H9 (cell line): ENCODE measurements at regions not wholly inside any gene's neighbourhood (a gene's known extent, or its start where the extent isn't known, plus 50 kb on each side); places are given as distances from the start of the nearest gene placed in this dataset.

Experiments used
- DNase-seq: peaks from one replicate; pipeline ENCODE4 v3.0.0-alpha.2; 2017
- H2AFZ ChIP-seq: one replicate; pipeline ENCODE4 v1.6.1; 2013; ENCODE audit warnings: mild to moderate bottlenecking, low read length, control low read depth, moderate library complexity
- H2AK5ac ChIP-seq: 2 replicates; pipeline ENCODE4 v1.6.1; 2013; ENCODE audit warnings: low read length, control low read depth, mixed read lengths; ENCODE audit not compliant: insufficient read length
- H2BK120ac ChIP-seq: one replicate; pipeline ENCODE4 v1.6.1; 2013; ENCODE audit warnings: low read depth, mild to moderate bottlenecking, low read length, control low read depth, inconsistent platforms; ENCODE audit not compliant: poor library complexity, severe bottlenecking
- H2BK12ac ChIP-seq: 2 replicates; pipeline ENCODE4 v1.6.1; 2013; ENCODE audit warnings: low read length, control low read depth, mixed read lengths, low read depth; ENCODE audit not compliant: insufficient read length
- H2BK15ac ChIP-seq: 2 replicates; pipeline ENCODE4 v1.6.1; 2013; ENCODE audit warnings: low read depth, low read length, control low read depth
- H2BK20ac ChIP-seq: one replicate; pipeline ENCODE4 v1.6.1; 2013; ENCODE audit warnings: low read depth, mild to moderate bottlenecking, low read length, control low read depth, inconsistent platforms; ENCODE audit not compliant: poor library complexity, severe bottlenecking
- H2BK5ac ChIP-seq: 2 replicates; pipeline ENCODE4 v1.6.1; 2013; ENCODE audit warnings: low read length, control low read depth, mixed read lengths; ENCODE audit not compliant: insufficient read length
- H3K14ac ChIP-seq: 2 replicates; pipeline ENCODE4 v1.6.1; 2013; ENCODE audit warnings: low read length, control low read depth; ENCODE audit not compliant: insufficient read depth
- H3K18ac ChIP-seq: 2 replicates; pipeline ENCODE4 v1.6.1; 2013; ENCODE audit warnings: low read depth, mild to moderate bottlenecking, mixed read lengths, low read length, control low read depth; ENCODE audit not compliant: insufficient read length
- H3K23ac ChIP-seq: 2 replicates; pipeline ENCODE4 v1.6.1; 2013; ENCODE audit warnings: low read length, control low read depth, mixed read lengths, low read depth; ENCODE audit not compliant: insufficient read length
- H3K23me2 ChIP-seq: 2 replicates; pipeline ENCODE4 v1.6.1; 2013; ENCODE audit warnings: low read depth, mild to moderate bottlenecking, mixed read lengths, low read length, control low read depth; ENCODE audit not compliant: insufficient read length, poor library complexity, severe bottlenecking
- H3K27ac ChIP-seq: 2 replicates; pipeline ENCODE4 v1.5.1; 2013; ENCODE audit warnings: low read length, control low read depth, mixed read lengths, low read depth; ENCODE audit not compliant: insufficient read length
- H3K27me3 ChIP-seq: 2 replicates; pipeline ENCODE4 v1.6.1; 2013; ENCODE audit warnings: low read length, control low read depth, inconsistent platforms; ENCODE audit not compliant: insufficient read depth
- H3K4ac ChIP-seq: 2 replicates; pipeline ENCODE4 v1.6.1; 2013; ENCODE audit warnings: low read depth, mild to moderate bottlenecking, control low read depth, inconsistent platforms, low read length, moderate library complexity
- H3K4me1 ChIP-seq: 2 replicates; pipeline ENCODE4 v1.6.1; 2013; ENCODE audit warnings: low read length, control low read depth, inconsistent platforms; ENCODE audit not compliant: insufficient read depth
- H3K4me2 ChIP-seq: 2 replicates; pipeline ENCODE4 v1.6.1; 2013; ENCODE audit warnings: low read length, control low read depth, mixed read lengths; ENCODE audit not compliant: insufficient read length, insufficient read depth
- H3K56ac ChIP-seq: 2 replicates; pipeline ENCODE4 v1.6.1; 2013; ENCODE audit warnings: low read depth, mild to moderate bottlenecking, mixed read lengths, low read length, control low read depth; ENCODE audit not compliant: insufficient read length
- H3K79me1 ChIP-seq: 2 replicates; pipeline ENCODE4 v1.6.1; 2013; ENCODE audit warnings: low read depth, mild to moderate bottlenecking, moderate library complexity, low read length, control low read depth, inconsistent platforms; ENCODE audit not compliant: insufficient read depth, poor library complexity, severe bottlenecking
- H3K79me2 ChIP-seq: 2 replicates; pipeline ENCODE4 v1.6.1; 2013; ENCODE audit warnings: low read length, control low read depth, inconsistent platforms; ENCODE audit not compliant: insufficient read depth
- H3K9ac ChIP-seq: 2 replicates; pipeline ENCODE4 v1.6.1; 2013; ENCODE audit warnings: low read length, control low read depth, mixed read lengths; ENCODE audit not compliant: insufficient read length; ENCODE audit errors: extremely low read depth
- H3K9me3 ChIP-seq: one replicate; pipeline ENCODE4 v1.6.1; 2013; ENCODE audit warnings: low read depth, low read length, inconsistent platforms; ENCODE audit not compliant: control insufficient read depth
- H3T11ph ChIP-seq: one replicate; pipeline ENCODE4 v1.6.1; 2013; ENCODE audit warnings: mild to moderate bottlenecking, low read length, control low read depth, inconsistent platforms
- H4K20me1 ChIP-seq: one replicate; pipeline ENCODE4 v1.6.1; 2013; ENCODE audit not compliant: control insufficient read depth, insufficient read length, insufficient read depth
- H4K5ac ChIP-seq: 2 replicates; pipeline ENCODE4 v1.6.1; 2013; ENCODE audit warnings: low read depth, mild to moderate bottlenecking, mixed read lengths, low read length, control low read depth; ENCODE audit not compliant: insufficient read length
- H4K8ac ChIP-seq: replicated peaks from 2 replicates; pipeline ENCODE4 v1.6.1; 2013; ENCODE audit warnings: low read length, control low read depth, mixed read lengths, low read depth; ENCODE audit not compliant: insufficient read length
- H4K91ac ChIP-seq: 2 replicates; pipeline ENCODE4 v1.6.1; 2013; ENCODE audit warnings: low read depth, mild to moderate bottlenecking, moderate library complexity, mixed read lengths, low read length, control low read depth; ENCODE audit not compliant: insufficient read length
- H3K27ac Mint-ChIP-seq, 3 experiments: 2 replicates in 2 of 3; 3 replicates in 1 of 3; pipeline ENCODE4 v1.8.0; 2020 to 2021; ENCODE audit warnings: mixed read lengths in 3 of 3, mild to moderate bottlenecking in 1 of 3, moderate library complexity in 1 of 3
- H3K27me3 Mint-ChIP-seq: 2 replicates; pipeline ENCODE4 v1.8.0; 2021; ENCODE audit warnings: low read depth, mild to moderate bottlenecking, moderate library complexity, mixed read lengths
- H3K36me3 Mint-ChIP-seq, 3 experiments: 2 replicates in 2 of 3; 3 replicates in 1 of 3; pipeline ENCODE4 v1.8.0; 2020 to 2021; ENCODE audit warnings: low read depth in 3 of 3, mixed read lengths in 3 of 3; ENCODE audit not compliant: insufficient read depth in 1 of 3
- H3K4me1 Mint-ChIP-seq, 2 experiments: 2 replicates each; pipeline ENCODE4 v1.8.0; 2020; ENCODE audit warnings: mixed read lengths in 2 of 2
- H3K4me3 Mint-ChIP-seq, 2 experiments: 2 replicates in 1 of 2; 3 replicates in 1 of 2; pipeline ENCODE4 v1.8.0; 2020 to 2021; ENCODE audit warnings: mild to moderate bottlenecking in 2 of 2, mixed read lengths in 2 of 2, moderate library complexity in 1 of 2
- H3K9me3 Mint-ChIP-seq, 2 experiments: 2 replicates in 1 of 2; 3 replicates in 1 of 2; pipeline ENCODE4 v1.8.0; 2020; ENCODE audit warnings: mild to moderate bottlenecking in 2 of 2, mixed read lengths in 2 of 2, moderate library complexity in 1 of 2
- WGBS: extraction: QIAGEN DNeasy Blood & Tissue Kit; methylation state at CpG from one replicate; pipeline ENCODE4 v1.1.7; 2013; ENCODE audit warnings: missing lambda C conversion rate, low lambda C conversion rate, mixed read lengths; ENCODE audit not compliant: insufficient read length; ENCODE audit errors: extremely low coverage; 5-methylcytosine and 5-hydroxymethylcytosine counted together
- TF ChIP-seq, protein P1 (sequence below): fragments of 200-600 bp; sonication (generic); conservative IDR thresholded peaks from 3 replicates; pipeline ENCODE4 v1.8.0; 2021; ENCODE audit warnings: antibody characterized with exemption, mild to moderate bottlenecking

DNA sequence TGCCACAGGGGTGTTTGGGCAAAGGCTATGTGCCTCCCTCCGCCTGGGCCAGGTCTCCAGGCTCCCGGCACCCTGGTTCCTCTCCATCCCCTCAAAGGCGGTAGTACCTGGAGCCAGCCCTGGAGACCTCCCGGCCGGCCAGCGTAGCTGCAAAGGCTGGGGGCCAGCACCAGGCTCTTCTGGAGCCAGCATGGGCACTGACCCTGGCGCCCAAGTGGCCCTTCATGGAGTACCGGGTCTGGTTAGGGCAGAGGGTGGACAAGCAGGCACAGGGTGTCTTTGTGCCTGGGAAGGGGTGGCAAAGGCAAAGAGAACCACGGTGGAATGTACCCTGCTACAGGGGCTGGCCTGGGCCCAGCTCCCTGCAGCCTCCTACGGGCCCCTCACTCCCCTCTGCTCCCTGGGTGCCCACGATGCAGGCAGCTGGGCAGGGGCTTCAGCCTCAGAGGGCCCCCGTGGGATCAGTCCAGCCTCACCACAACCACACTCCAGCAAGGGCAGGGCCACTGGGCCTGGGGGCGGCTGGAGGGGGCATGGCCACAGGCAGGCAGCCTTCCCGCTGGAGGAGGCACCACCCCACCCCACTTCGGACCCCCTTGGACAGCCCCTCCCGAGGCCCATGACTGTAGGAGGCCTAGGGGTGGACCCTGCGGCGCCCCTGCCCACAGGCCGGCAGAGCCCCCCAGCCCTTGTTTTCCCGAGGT is 112.9 kb upstream of the NKX1-1 start:
- Histone ChIP-seq H3K4me1 (no peaks in the 10 kb centered on the region), H2BK120ac (no peak overlapping the region), H2AK5ac (no peak overlapping the region), H2BK5ac (no peak overlapping the region), H2AFZ (no peak overlapping the region), H3K27ac (no peak overlapping the region), H3K23ac (no peak overlapping the region), H4K5ac (no peak overlapping the region), H3K18ac (no peak overlapping the region), H3K9ac (no peak overlapping the region), H4K20me1 (no peaks in the 10 kb centered on the region), H3K79me2 (no peaks in the 10 kb centered on the region), H3K79me1 (no peaks in the 10 kb centered on the region), H3K4me2 (no peak overlapping the region), H2BK20ac (no peak overlapping the region), H3T11ph (no peak overlapping the region), H3K27me3 (no peaks in the 10 kb centered on the region; the same call in 1 of the 2 replicates), H3K23me2 (peaks cover 3% of the 10 kb centered on the region), H3K56ac (no peak overlapping the region), H3K4ac (no peak overlapping the region), H2BK15ac (no peak overlapping the region), H4K91ac (no peak overlapping the region), H3K14ac (no peak overlapping the region; the same call in 1 of the 2 replicates), H2BK12ac (no peak overlapping the region), H4K8ac (no peak overlapping the region), H3K9me3 (no peaks in the 10 kb centered on the region)
- Mint-ChIP-seq H3K4me1 (peaks cover 2 to 6% of the 10 kb centered on the region in 2 experiments; a peak in 1 of 4 replicates), H3K9me3 (0 out of 5 replicates have a peak, but pooled peaks cover 0 to 2% of the 10 kb centered on the region in 2 experiments), H3K36me3 (no peaks in the 10 kb centered on the region), H3K27ac (no peak overlapping the region), H3K27me3 (peaks cover 44% of the 10 kb centered on the region), H3K4me3 (no peak overlapping the region)
- no peak for DNase-seq
- TF ChIP-seq, protein P1, sequence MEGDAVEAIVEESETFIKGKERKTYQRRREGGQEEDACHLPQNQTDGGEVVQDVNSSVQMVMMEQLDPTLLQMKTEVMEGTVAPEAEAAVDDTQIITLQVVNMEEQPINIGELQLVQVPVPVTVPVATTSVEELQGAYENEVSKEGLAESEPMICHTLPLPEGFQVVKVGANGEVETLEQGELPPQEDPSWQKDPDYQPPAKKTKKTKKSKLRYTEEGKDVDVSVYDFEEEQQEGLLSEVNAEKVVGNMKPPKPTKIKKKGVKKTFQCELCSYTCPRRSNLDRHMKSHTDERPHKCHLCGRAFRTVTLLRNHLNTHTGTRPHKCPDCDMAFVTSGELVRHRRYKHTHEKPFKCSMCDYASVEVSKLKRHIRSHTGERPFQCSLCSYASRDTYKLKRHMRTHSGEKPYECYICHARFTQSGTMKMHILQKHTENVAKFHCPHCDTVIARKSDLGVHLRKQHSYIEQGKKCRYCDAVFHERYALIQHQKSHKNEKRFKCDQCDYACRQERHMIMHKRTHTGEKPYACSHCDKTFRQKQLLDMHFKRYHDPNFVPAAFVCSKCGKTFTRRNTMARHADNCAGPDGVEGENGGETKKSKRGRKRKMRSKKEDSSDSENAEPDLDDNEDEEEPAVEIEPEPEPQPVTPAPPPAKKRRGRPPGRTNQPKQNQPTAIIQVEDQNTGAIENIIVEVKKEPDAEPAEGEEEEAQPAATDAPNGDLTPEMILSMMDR, result no peak
- no CpG with 5 or more reads among the region's 20 CpGs for WGBS
